ENCODE measurements at regions not wholly inside any gene's neighbourhood (a gene's known extent, or its start where the extent isn't known, plus 50 kb on each side); places are given as distances from the start of the nearest gene placed in this dataset.
"Not testable (repeated sequence)": the region's sequence is repeated elsewhere in the genome, so short reads cannot be mapped to it uniquely, and the experiment has no call there.

GRCh38 chr21:31819692-31820091 is 53.1 kb upstream of the HUNK start:
- H3K4me3 ChIP-seq (replicated peaks; ENCODE audit: low read depth, low read length); DNase-seq (ENCODE audit: low read depth): not testable (repeated sequence)

- DNase-seq (ENCODE audit: low read depth); H3K4me3 ChIP-seq (replicated peaks; ENCODE audit: low read depth, low read length): not testable (repeated sequence)
Observed at GRCh38 chr21:31814356-31814755, 58.5 kb upstream of the HUNK start.

GRCh38 chr21:31813862-31814261 is 59.0 kb upstream of the HUNK start:
- H3K4me3 ChIP-seq (replicated peaks; ENCODE audit: low read depth, low read length), result no peak overlapping the region
- DNase-seq (ENCODE audit: low read depth), result no peak
- TF ChIP-seq CTCF (IDR thresholded peaks at IDR 0.05; ENCODE audit: low read length, missing control alignments), result no peak

- no peak for DNase-seq (ENCODE audit: low read depth)
- TF ChIP-seq CTCF (IDR thresholded peaks at IDR 0.05; ENCODE audit: low read length, missing control alignments), result no peak
- H3K4me3 ChIP-seq (replicated peaks; ENCODE audit: low read depth, low read length), result no peak overlapping the region
Observed at GRCh38 chr21:31804008-31804394, 68.8 kb upstream of the HUNK start.

GRCh38 chr21:31803039-31804007 is 69.5 kb upstream of the HUNK start:
- H3K4me3 ChIP-seq (replicated peaks; ENCODE audit: low read depth, low read length), result no peak overlapping the region
- TF ChIP-seq CTCF (IDR thresholded peaks at IDR 0.05; ENCODE audit: low read length, missing control alignments), result no peak
- DNase-seq (ENCODE audit: low read depth), result no peak

GRCh38 chr21:31802331-31802730 is 70.4 kb upstream of the SCAF4 start:
- H3K4me3 ChIP-seq (replicated peaks; ENCODE audit: low read depth, low read length), result no peak overlapping the region
- TF ChIP-seq CTCF (IDR thresholded peaks at IDR 0.05; ENCODE audit: low read length, missing control alignments), result no peak
- no peak for DNase-seq (ENCODE audit: low read depth)

- no peak for DNase-seq (ENCODE audit: low read depth)
- TF ChIP-seq CTCF (IDR thresholded peaks at IDR 0.05; ENCODE audit: low read length, missing control alignments), result no peak
- no peak overlapping the region for H3K4me3 ChIP-seq (replicated peaks; ENCODE audit: low read depth, low read length)
Observed at GRCh38 chr21:31801551-31802219, 69.8 kb upstream of the SCAF4 start.
